Skin epidermis (tissue), 12 donors: ENCODE measurements at regions not wholly inside any gene's neighbourhood (a gene's known extent, or its start where the extent isn't known, plus 50 kb on each side); places are given as distances from the start of the nearest gene placed in this dataset.

Experiments
- H3K27ac ChIP-seq, 21 experiments: fragments of 200-600 bp; sonication (generic) in 11 of 21; one replicate each; pipeline ENCODE4 v1.5.0; 2020; ENCODE audit warnings: mild to moderate bottlenecking in 3 of 21, inconsistent platforms in 2 of 21, moderate library complexity in 2 of 21
- H3K4me3 ChIP-seq, 7 experiments: fragments of 200-600 bp; sonication (generic) in 2 of 7; one replicate each; pipeline ENCODE4 v1.5.0; 2020; ENCODE audit warnings: inconsistent platforms in 2 of 7, mild to moderate bottlenecking in 2 of 7, moderate library complexity in 1 of 7

GRCh38 chr11:19328586-19329311 lies 88.0 kb upstream of the E2F8 start:
- H3K27ac ChIP-seq, result no peak overlapping the region

GRCh38 chr11:19327280-19327679 lies 86.5 kb upstream of the E2F8 start:
- Histone ChIP-seq H3K27ac (no peak overlapping the region), H3K4me3 (no peak overlapping the region)

More at GRCh38 chr11:19328586-19329311, 88.0 kb upstream of the E2F8 start:
- H3K4me3 ChIP-seq, result no peak overlapping the region

GRCh38 chr11:19326499-19326898 lies 85.8 kb upstream of the E2F8 start:
- Histone ChIP-seq H3K27ac (no peak overlapping the region), H3K4me3 (no peak overlapping the region)

- H3K4me3 ChIP-seq, result no peak overlapping the region
- no peak overlapping the region for H3K27ac ChIP-seq
Measured at GRCh38 chr11:19323502-19323901, 82.8 kb upstream of the E2F8 start.

- no peak overlapping the region for H3K4me3 ChIP-seq
- no peak overlapping the region for H3K27ac ChIP-seq
Measured at GRCh38 chr11:19321351-19321750, 80.6 kb upstream of the E2F8 start.

- Histone ChIP-seq H3K27ac (no peak overlapping the region), H3K4me3 (no peak overlapping the region)
Measured at GRCh38 chr11:19320827-19321226, 80.1 kb upstream of the E2F8 start.

GRCh38 chr11:19316434-19316833 lies 75.7 kb upstream of the E2F8 start:
- Histone ChIP-seq H3K27ac (no peak overlapping the region), H3K4me3 (no peak overlapping the region)

GRCh38 chr11:19315511-19315910 lies 74.8 kb upstream of the E2F8 start:
- no peak overlapping the region for H3K27ac ChIP-seq

GRCh38 chr11:19313140-19313539 lies 72.4 kb upstream of the E2F8 start:
- no peak overlapping the region for H3K27ac ChIP-seq
- H3K4me3 ChIP-seq, result no peak overlapping the region

More at GRCh38 chr11:19315511-19315910, 74.8 kb upstream of the E2F8 start:
- no peak overlapping the region for H3K4me3 ChIP-seq

GRCh38 chr11:19311308-19312030 lies 70.7 kb upstream of the E2F8 start:
- no peak overlapping the region for H3K27ac ChIP-seq
- H3K4me3 ChIP-seq, result no peak overlapping the region

- H3K4me3 ChIP-seq, result no peak overlapping the region
- no peak overlapping the region for H3K27ac ChIP-seq
Measured at GRCh38 chr11:19307498-19307897, 66.8 kb upstream of the E2F8 start.

- H3K27ac ChIP-seq, result no peak overlapping the region
Measured at GRCh38 chr11:19306179-19306944, 65.6 kb upstream of the E2F8 start.

GRCh38 chr11:19301361-19301760 lies 60.6 kb upstream of the E2F8 start:
- Histone ChIP-seq H3K4me3 (no peak overlapping the region), H3K27ac (no peak overlapping the region)

More at GRCh38 chr11:19306179-19306944, 65.6 kb upstream of the E2F8 start:
- H3K4me3 ChIP-seq, result no peak overlapping the region

GRCh38 chr11:19294444-19294843 lies 53.7 kb upstream of the E2F8 start:
- no peak overlapping the region for H3K27ac ChIP-seq
- no peak overlapping the region for H3K4me3 ChIP-seq

- no peak overlapping the region for H3K27ac ChIP-seq
- H3K4me3 ChIP-seq, result no peak overlapping the region
Measured at GRCh38 chr11:19291064-19291463, 50.3 kb upstream of the E2F8 start.
